ENCODE measurements at regions not wholly inside any gene's neighbourhood (a gene's known extent, or its start where the extent isn't known, plus 50 kb on each side); places are given as distances from the start of the nearest gene placed in this dataset.
A peak's percentile ranks its signal among the peaks of the same experiment; 100 is the strongest.
"Not testable (repeated sequence)": the region's sequence is repeated elsewhere in the genome, so short reads cannot be mapped to it uniquely, and the experiment has no call there.

GRCh38 chr5:19287548-19288277 lies 700.3 kb downstream of the CDH18 start:
- not testable (repeated sequence) for H3K4ac ChIP-seq (ENCODE audit: low read depth, low read length); H3K27me3 ChIP-seq (ENCODE audit: insufficient read depth, low read length, poor library complexity); H3K9ac ChIP-seq (ENCODE audit: low read length); H2BK5ac ChIP-seq (ENCODE audit: low read length); H4K8ac ChIP-seq (ENCODE audit: low read depth, low read length); H3K4me3 ChIP-seq (ENCODE audit: low read length); H3K79me2 ChIP-seq (ENCODE audit: control insufficient read depth, insufficient read depth, low read length); H3K4me1 ChIP-seq (ENCODE audit: control insufficient read depth, low read depth, low read length); H3K27ac ChIP-seq (ENCODE audit: low read depth, low read length); H4K5ac ChIP-seq (ENCODE audit: low read length); H3K56ac ChIP-seq (ENCODE audit: low read length); H2BK120ac ChIP-seq (ENCODE audit: low read depth, low read length); H3K23ac ChIP-seq (ENCODE audit: low read length); H3K36me3 ChIP-seq (ENCODE audit: control insufficient read depth, insufficient read depth, low read length); DNase-seq; H3K79me1 ChIP-seq (ENCODE audit: low read length); H2BK15ac ChIP-seq (replicated peaks; ENCODE audit: low read depth); H2AK5ac ChIP-seq (ENCODE audit: low read length); H3K18ac ChIP-seq (ENCODE audit: low read length); H3K4me2 ChIP-seq (ENCODE audit: low read length)
- WGBS (ENCODE audit: extremely low coverage, insufficient coverage, low lambda C conversion rate), result no CpG with 5 or more reads among the region's 54 CpGs

- H3K56ac ChIP-seq (ENCODE audit: low read length); H3K79me2 ChIP-seq (ENCODE audit: control insufficient read depth, insufficient read depth, low read length): not testable (repeated sequence)
Observed at GRCh38 chr5:19288311-19288710, 699.7 kb downstream of the CDH18 start.

GRCh38 chr5:19297934-19298333 lies 690.1 kb downstream of the CDH18 start:
- H3K18ac ChIP-seq (ENCODE audit: low read length), result no peak overlapping the region
- H3K79me2 ChIP-seq (ENCODE audit: control insufficient read depth, insufficient read depth, low read length), result no peaks in the 10 kb centered on the region
- no peak overlapping the region for H3K4me2 ChIP-seq (ENCODE audit: low read length)
- no peak overlapping the region for H3K9ac ChIP-seq (ENCODE audit: low read length)
- no peak overlapping the region for H2BK15ac ChIP-seq (replicated peaks; ENCODE audit: low read depth)
- no peak overlapping the region for H4K8ac ChIP-seq (ENCODE audit: low read depth, low read length)
- H2BK5ac ChIP-seq (ENCODE audit: low read length), result no peak overlapping the region
- H3K79me1 ChIP-seq (ENCODE audit: low read length), result no peaks in the 10 kb centered on the region
- no peak overlapping the region for H3K4ac ChIP-seq (ENCODE audit: low read depth, low read length)
- H3K27me3 ChIP-seq (ENCODE audit: insufficient read depth, low read length, poor library complexity), result no peaks in the 10 kb centered on the region
- H3K4me1 ChIP-seq (ENCODE audit: control insufficient read depth, low read depth, low read length), result no peaks in the 10 kb centered on the region
- H3K23ac ChIP-seq (ENCODE audit: low read length), result no peak overlapping the region
- no peak overlapping the region for H3K4me3 ChIP-seq (ENCODE audit: low read length)
- no peak overlapping the region for H3K27ac ChIP-seq (ENCODE audit: low read depth, low read length)
- no peak overlapping the region for H3K56ac ChIP-seq (ENCODE audit: low read length)
- no CpG with 5 or more reads among the region's 2 CpGs for WGBS (ENCODE audit: extremely low coverage, insufficient coverage, low lambda C conversion rate)
- H4K5ac ChIP-seq (ENCODE audit: low read length), result no peak overlapping the region
- no peak overlapping the region for H2BK120ac ChIP-seq (ENCODE audit: low read depth, low read length)
- no peak overlapping the region for H2AK5ac ChIP-seq (ENCODE audit: low read length)
- H3K36me3 ChIP-seq (ENCODE audit: control insufficient read depth, insufficient read depth, low read length), result no peaks in the 10 kb centered on the region
- no peak for DNase-seq

More at GRCh38 chr5:19288311-19288710, 699.7 kb downstream of the CDH18 start:
- not testable (repeated sequence) for H3K9ac ChIP-seq (ENCODE audit: low read length); H4K5ac ChIP-seq (ENCODE audit: low read length); H2BK120ac ChIP-seq (ENCODE audit: low read depth, low read length); H3K4ac ChIP-seq (ENCODE audit: low read depth, low read length); H3K79me1 ChIP-seq (ENCODE audit: low read length); H3K18ac ChIP-seq (ENCODE audit: low read length); DNase-seq; H2AK5ac ChIP-seq (ENCODE audit: low read length); H4K8ac ChIP-seq (ENCODE audit: low read depth, low read length); H3K4me3 ChIP-seq (ENCODE audit: low read length); H2BK5ac ChIP-seq (ENCODE audit: low read length); H3K4me2 ChIP-seq (ENCODE audit: low read length); H3K4me1 ChIP-seq (ENCODE audit: control insufficient read depth, low read depth, low read length); H3K27me3 ChIP-seq (ENCODE audit: insufficient read depth, low read length, poor library complexity); H3K23ac ChIP-seq (ENCODE audit: low read length); H3K36me3 ChIP-seq (ENCODE audit: control insufficient read depth, insufficient read depth, low read length); H3K27ac ChIP-seq (ENCODE audit: low read depth, low read length); H2BK15ac ChIP-seq (replicated peaks; ENCODE audit: low read depth)
- WGBS (ENCODE audit: extremely low coverage, insufficient coverage, low lambda C conversion rate), result no CpG with 5 or more reads among the region's 8 CpGs

- no peaks in the 10 kb centered on the region for H3K79me1 ChIP-seq (ENCODE audit: low read length)
- no peak overlapping the region for H4K5ac ChIP-seq (ENCODE audit: low read length)
- H3K27ac ChIP-seq (ENCODE audit: low read depth, low read length), result no peak overlapping the region
- no peaks in the 10 kb centered on the region for H3K4me1 ChIP-seq (ENCODE audit: control insufficient read depth, low read depth, low read length)
- no peaks in the 10 kb centered on the region for H3K36me3 ChIP-seq (ENCODE audit: control insufficient read depth, insufficient read depth, low read length)
- H2BK5ac ChIP-seq (ENCODE audit: low read length), result no peak overlapping the region
- H3K56ac ChIP-seq (ENCODE audit: low read length), result no peak overlapping the region
- H3K79me2 ChIP-seq (ENCODE audit: control insufficient read depth, insufficient read depth, low read length), result no peaks in the 10 kb centered on the region
- H3K4me2 ChIP-seq (ENCODE audit: low read length), result no peak overlapping the region
- no peak overlapping the region for H2AK5ac ChIP-seq (ENCODE audit: low read length)
- H3K27me3 ChIP-seq (ENCODE audit: insufficient read depth, low read length, poor library complexity), result no peaks in the 10 kb centered on the region
- no peak overlapping the region for H3K9ac ChIP-seq (ENCODE audit: low read length)
- H3K18ac ChIP-seq (ENCODE audit: low read length), result no peak overlapping the region
- no peak overlapping the region for H2BK15ac ChIP-seq (replicated peaks; ENCODE audit: low read depth)
- no peak overlapping the region for H2BK120ac ChIP-seq (ENCODE audit: low read depth, low read length)
- no CpG with 5 or more reads among the region's 1 CpG for WGBS (ENCODE audit: extremely low coverage, insufficient coverage, low lambda C conversion rate)
- no peak overlapping the region for H3K23ac ChIP-seq (ENCODE audit: low read length)
- H4K8ac ChIP-seq (ENCODE audit: low read depth, low read length), result no peak overlapping the region
- DNase-seq, result no peak
- no peak overlapping the region for H3K4ac ChIP-seq (ENCODE audit: low read depth, low read length)
- no peak overlapping the region for H3K4me3 ChIP-seq (ENCODE audit: low read length)
Observed at GRCh38 chr5:19301271-19301670, 686.7 kb downstream of the CDH18 start.

- Histone ChIP-seq H3K79me1 (ENCODE audit: low read length) (no peaks in the 10 kb centered on the region), H4K8ac (ENCODE audit: low read depth, low read length) (no peak overlapping the region), H3K4ac (ENCODE audit: low read depth, low read length) (no peak overlapping the region), H3K27me3 (ENCODE audit: insufficient read depth, low read length, poor library complexity) (no peaks in the 10 kb centered on the region), H2BK120ac (ENCODE audit: low read depth, low read length) (no peak overlapping the region), H3K4me3 (ENCODE audit: low read length) (no peak overlapping the region), H3K56ac (ENCODE audit: low read length) (no peak overlapping the region), H3K4me1 (ENCODE audit: control insufficient read depth, low read depth, low read length) (no peaks in the 10 kb centered on the region), H3K27ac (ENCODE audit: low read depth, low read length) (no peak overlapping the region), H3K79me2 (ENCODE audit: control insufficient read depth, insufficient read depth, low read length) (no peaks in the 10 kb centered on the region), H3K23ac (ENCODE audit: low read length) (no peak overlapping the region), H4K5ac (ENCODE audit: low read length) (no peak overlapping the region), H2BK5ac (ENCODE audit: low read length) (no peak overlapping the region), H3K4me2 (ENCODE audit: low read length) (no peak overlapping the region), H3K36me3 (ENCODE audit: control insufficient read depth, insufficient read depth, low read length) (no peaks in the 10 kb centered on the region), H2BK15ac (replicated peaks; ENCODE audit: low read depth) (no peak overlapping the region), H3K18ac (ENCODE audit: low read length) (no peak overlapping the region), H2AK5ac (ENCODE audit: low read length) (no peak overlapping the region), H3K9ac (ENCODE audit: low read length) (no peak overlapping the region)
- WGBS (ENCODE audit: extremely low coverage, insufficient coverage, low lambda C conversion rate), result no CpG with 5 or more reads among the region's 1 CpG
- peak; percentile 87 for DNase-seq
Observed at GRCh38 chr5:19314840-19315239, 673.2 kb downstream of the CDH18 start.

GRCh38 chr5:19319252-19319651 lies 668.7 kb downstream of the CDH18 start:
- no CpG with 5 or more reads among the region's 1 CpG for WGBS (ENCODE audit: extremely low coverage, insufficient coverage, low lambda C conversion rate)
- Histone ChIP-seq H3K36me3 (ENCODE audit: control insufficient read depth, insufficient read depth, low read length) (no peaks in the 10 kb centered on the region), H3K4ac (ENCODE audit: low read depth, low read length) (no peak overlapping the region), H3K79me1 (ENCODE audit: low read length) (no peaks in the 10 kb centered on the region), H4K5ac (ENCODE audit: low read length) (no peak overlapping the region), H3K4me1 (ENCODE audit: control insufficient read depth, low read depth, low read length) (no peaks in the 10 kb centered on the region), H3K4me2 (ENCODE audit: low read length) (no peak overlapping the region), H3K79me2 (ENCODE audit: control insufficient read depth, insufficient read depth, low read length) (no peaks in the 10 kb centered on the region), H2BK120ac (ENCODE audit: low read depth, low read length) (no peak overlapping the region), H3K27ac (ENCODE audit: low read depth, low read length) (no peak overlapping the region), H3K9ac (ENCODE audit: low read length) (no peak overlapping the region), H3K18ac (ENCODE audit: low read length) (no peak overlapping the region), H3K56ac (ENCODE audit: low read length) (no peak overlapping the region), H3K27me3 (ENCODE audit: insufficient read depth, low read length, poor library complexity) (no peaks in the 10 kb centered on the region), H2BK5ac (ENCODE audit: low read length) (no peak overlapping the region), H2BK15ac (replicated peaks; ENCODE audit: low read depth) (no peak overlapping the region), H4K8ac (ENCODE audit: low read depth, low read length) (no peak overlapping the region), H3K4me3 (ENCODE audit: low read length) (no peak overlapping the region), H3K23ac (ENCODE audit: low read length) (no peak overlapping the region), H2AK5ac (ENCODE audit: low read length) (no peak overlapping the region)
- DNase-seq, result no peak
